Testis (tissue), 2 donors: ENCODE measurements at regions not wholly inside any gene's neighbourhood (a gene's known extent, or its start where the extent isn't known, plus 50 kb on each side); places are given as distances from the start of the nearest gene placed in this dataset.
"Not testable (repeated sequence)": the region's sequence is repeated elsewhere in the genome, so short reads cannot be mapped to it uniquely, and the experiment has no call there.

ENCODE experiments used
- POLR2A ChIP-seq: fragments of 450-650 bp; IDR thresholded peaks from one replicate; pipeline ENCODE4 v1.6.1; 2017; ENCODE audit warnings: antibody characterized with exemption, mild to moderate bottlenecking, moderate library complexity
- TF ChIP-seq, protein P1 (sequence below), 3 experiments: fragments of 450-650 bp in 2 of 3; fragments of 200-600 bp in 1 of 3; sonication (generic) in 1 of 3; IDR thresholded peaks; one replicate each; pipeline ENCODE4 v1.5.1; 2016 to 2019; ENCODE audit warnings: antibody characterized with exemption in 3 of 3, mild to moderate bottlenecking in 2 of 3, moderate library complexity in 1 of 3

- TF ChIP-seq, protein P1, sequence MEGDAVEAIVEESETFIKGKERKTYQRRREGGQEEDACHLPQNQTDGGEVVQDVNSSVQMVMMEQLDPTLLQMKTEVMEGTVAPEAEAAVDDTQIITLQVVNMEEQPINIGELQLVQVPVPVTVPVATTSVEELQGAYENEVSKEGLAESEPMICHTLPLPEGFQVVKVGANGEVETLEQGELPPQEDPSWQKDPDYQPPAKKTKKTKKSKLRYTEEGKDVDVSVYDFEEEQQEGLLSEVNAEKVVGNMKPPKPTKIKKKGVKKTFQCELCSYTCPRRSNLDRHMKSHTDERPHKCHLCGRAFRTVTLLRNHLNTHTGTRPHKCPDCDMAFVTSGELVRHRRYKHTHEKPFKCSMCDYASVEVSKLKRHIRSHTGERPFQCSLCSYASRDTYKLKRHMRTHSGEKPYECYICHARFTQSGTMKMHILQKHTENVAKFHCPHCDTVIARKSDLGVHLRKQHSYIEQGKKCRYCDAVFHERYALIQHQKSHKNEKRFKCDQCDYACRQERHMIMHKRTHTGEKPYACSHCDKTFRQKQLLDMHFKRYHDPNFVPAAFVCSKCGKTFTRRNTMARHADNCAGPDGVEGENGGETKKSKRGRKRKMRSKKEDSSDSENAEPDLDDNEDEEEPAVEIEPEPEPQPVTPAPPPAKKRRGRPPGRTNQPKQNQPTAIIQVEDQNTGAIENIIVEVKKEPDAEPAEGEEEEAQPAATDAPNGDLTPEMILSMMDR (IDR thresholded peaks at IDR 0.05) = not testable (repeated sequence)
- not testable (repeated sequence) for TF ChIP-seq POLR2A
Observed at GRCh38 chr20:29447517-29448484, 1809.7 kb upstream of the DEFB115 start.
